GM12872 (cell line): ENCODE measurements at regions not wholly inside any gene's neighbourhood (a gene's known extent, or its start where the extent isn't known, plus 50 kb on each side); places are given as distances from the start of the nearest gene placed in this dataset.

Source experiments
- CTCF ChIP-seq: IDR thresholded peaks from 3 replicates; pipeline ENCODE4 v1.5.1; 2011; ENCODE audit warnings: low read depth, mild to moderate bottlenecking, low read length, moderate library complexity; ENCODE audit not compliant: insufficient read depth

GRCh38 chr6:19362396-19362795 is 474.8 kb upstream of the ID4 start:
- no peak for TF ChIP-seq CTCF

GRCh38 chr6:19368511-19368910 is 468.7 kb upstream of the ID4 start:
- TF ChIP-seq CTCF: no peak

DNA sequence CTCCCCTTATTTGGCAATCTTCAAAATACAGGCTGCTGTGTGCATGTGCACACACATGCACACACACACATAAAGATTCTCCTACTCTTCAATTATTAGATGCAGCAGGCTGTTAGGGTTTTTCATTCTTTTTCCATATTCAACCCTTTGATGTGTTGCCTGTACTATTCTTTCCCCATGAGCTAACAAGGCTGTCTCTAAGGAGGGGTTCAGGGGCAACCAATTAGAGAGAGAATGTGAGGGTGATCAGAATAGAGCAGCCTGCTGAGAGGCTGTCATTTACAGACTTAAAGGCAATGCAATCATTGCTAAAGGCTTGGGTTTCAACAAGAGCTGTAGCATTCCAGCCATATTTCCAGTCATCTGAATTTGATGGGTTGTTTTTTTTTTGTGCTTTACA is 467.4 kb upstream of the ID4 start:
- TF ChIP-seq CTCF: no peak

DNA sequence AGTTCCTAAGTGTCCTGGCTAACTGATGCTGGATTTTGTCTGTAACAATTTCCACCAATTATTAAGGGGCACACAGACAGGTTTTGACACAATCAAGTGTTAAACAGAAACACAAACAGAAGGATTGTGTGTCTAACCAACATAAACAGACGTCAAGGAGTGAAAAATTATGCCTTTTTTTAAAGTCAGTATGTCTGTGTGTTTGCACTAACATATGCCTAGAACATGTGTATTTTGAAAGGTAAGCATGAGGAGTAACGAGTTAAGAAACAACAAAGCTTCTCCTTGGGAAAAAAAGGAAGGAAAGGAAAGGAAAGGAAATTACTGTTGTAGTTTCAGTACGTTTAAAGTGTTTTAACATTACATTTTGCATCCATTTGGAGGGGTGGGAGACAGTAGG is 466.3 kb upstream of the ID4 start:
- TF ChIP-seq CTCF: no peak

DNA sequence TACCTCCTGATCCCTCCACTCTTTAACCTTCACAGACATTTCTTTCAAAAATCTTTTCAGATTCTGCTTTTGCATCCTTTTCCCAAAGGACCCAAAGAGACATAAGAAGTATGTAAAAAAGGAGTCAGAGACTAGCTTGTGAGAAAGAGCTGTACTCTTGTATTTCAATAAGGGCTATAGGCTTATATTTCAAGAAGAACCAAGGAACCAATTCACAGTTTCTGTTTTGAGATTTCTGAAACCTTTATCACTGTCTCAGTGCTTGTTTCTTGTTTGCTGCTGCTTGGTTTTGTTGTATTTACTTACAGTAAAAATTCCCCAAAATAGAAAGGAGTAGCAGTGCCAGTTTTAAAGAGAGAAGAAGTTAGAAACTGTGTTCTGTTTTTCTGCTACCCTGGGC is 461.6 kb upstream of the ID4 start:
- no peak for TF ChIP-seq CTCF

DNA sequence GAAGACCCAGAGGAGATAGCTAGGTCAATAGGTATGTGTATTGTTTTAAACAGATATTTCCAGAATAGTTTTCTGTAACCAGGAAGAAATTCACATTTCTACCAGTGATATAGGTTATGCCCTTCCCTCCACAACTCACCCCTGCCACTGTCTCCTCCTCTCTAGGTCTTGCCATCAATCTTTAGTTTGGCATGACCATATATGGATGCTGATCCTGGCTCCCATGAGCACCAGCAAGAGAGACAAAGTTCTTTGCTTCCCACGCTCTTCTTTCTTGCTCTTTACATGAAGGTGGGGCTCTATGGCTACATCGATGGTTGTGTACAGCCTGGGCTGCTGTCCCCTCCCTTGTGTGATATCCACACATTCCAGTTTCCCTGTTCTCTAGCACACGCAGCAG is 459.4 kb upstream of the ID4 start:
- TF ChIP-seq CTCF: no peak

DNA sequence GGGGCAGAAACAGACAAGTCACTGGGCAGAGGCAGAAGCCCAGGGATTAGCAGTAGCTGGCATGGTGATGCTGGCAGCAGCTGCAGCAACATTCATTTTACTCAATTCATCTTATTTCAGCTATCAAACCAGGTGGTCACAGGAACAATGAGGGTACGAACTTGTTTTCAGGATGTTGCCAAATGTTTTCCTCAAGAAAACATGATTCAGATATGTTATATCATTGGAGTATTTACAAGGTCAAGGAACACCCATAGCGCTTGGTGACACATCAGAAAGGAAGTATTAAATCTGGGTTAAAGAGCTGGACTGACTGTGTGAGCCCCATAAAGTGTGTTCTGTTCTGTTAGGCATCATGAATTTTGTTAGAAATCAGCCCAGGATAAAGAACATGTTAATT is 456.9 kb upstream of the ID4 start:
- no peak for TF ChIP-seq CTCF

GRCh38 chr6:19382676-19383075 is 454.5 kb upstream of the ID4 start:
- no peak for TF ChIP-seq CTCF
